ENCODE measurements at regions not wholly inside any gene's neighbourhood (a gene's known extent, or its start where the extent isn't known, plus 50 kb on each side); places are given as distances from the start of the nearest gene placed in this dataset.

DNA sequence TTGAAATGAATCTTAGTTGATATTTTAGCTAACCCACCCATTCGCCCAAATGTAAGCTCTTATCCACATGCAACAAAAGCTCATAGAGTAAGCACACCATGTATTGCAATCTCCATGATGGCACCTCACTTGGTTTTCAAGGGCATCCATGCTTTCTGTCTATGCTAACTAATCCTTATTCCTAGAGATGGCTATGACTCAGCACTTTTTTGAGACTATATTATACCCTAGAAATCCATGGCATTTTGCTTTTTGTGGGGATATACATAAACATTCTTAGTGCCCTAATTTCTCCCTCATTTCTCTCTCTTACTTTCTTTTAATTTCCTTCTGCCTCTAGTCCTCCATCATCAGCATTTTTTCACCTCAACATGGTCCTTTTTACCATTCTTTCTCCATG is 168.5 kb upstream of the STT3B start:
- no peak overlapping the region for H3K4me2 ChIP-seq (ENCODE audit: low read length)
- H3K9me2 ChIP-seq (ENCODE audit: low read depth, low read length) = no peaks in the 10 kb centered on the region
- no peaks in the 10 kb centered on the region for H3K36me3 ChIP-seq (ENCODE audit: insufficient read depth, low read length)
- no peaks in the 10 kb centered on the region for H3K4me1 ChIP-seq (ENCODE audit: insufficient read depth, low read length, severe bottlenecking)
- no peaks in the 10 kb centered on the region for H3K79me2 ChIP-seq (ENCODE audit: insufficient read depth, low read length)
- H3K4me3 ChIP-seq (ENCODE audit: low read depth, low read length, poor library complexity, severe bottlenecking) = no peak overlapping the region
- H4K20me1 ChIP-seq (ENCODE audit: insufficient read depth, low read length) = no peaks in the 10 kb centered on the region
- H3K27me3 ChIP-seq (ENCODE audit: insufficient read depth, low read length) = no peaks in the 10 kb centered on the region
- H3K9ac ChIP-seq (ENCODE audit: low read length) = no peak overlapping the region
- no peak overlapping the region for H3K27ac ChIP-seq (ENCODE audit: low read depth, low read length, poor library complexity, severe bottlenecking)
- TF ChIP-seq, protein P1, sequence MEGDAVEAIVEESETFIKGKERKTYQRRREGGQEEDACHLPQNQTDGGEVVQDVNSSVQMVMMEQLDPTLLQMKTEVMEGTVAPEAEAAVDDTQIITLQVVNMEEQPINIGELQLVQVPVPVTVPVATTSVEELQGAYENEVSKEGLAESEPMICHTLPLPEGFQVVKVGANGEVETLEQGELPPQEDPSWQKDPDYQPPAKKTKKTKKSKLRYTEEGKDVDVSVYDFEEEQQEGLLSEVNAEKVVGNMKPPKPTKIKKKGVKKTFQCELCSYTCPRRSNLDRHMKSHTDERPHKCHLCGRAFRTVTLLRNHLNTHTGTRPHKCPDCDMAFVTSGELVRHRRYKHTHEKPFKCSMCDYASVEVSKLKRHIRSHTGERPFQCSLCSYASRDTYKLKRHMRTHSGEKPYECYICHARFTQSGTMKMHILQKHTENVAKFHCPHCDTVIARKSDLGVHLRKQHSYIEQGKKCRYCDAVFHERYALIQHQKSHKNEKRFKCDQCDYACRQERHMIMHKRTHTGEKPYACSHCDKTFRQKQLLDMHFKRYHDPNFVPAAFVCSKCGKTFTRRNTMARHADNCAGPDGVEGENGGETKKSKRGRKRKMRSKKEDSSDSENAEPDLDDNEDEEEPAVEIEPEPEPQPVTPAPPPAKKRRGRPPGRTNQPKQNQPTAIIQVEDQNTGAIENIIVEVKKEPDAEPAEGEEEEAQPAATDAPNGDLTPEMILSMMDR (IDR thresholded peaks at IDR 0.05; ENCODE audit: low read length) = no peak
- no peak for TF ChIP-seq EZH2 (IDR thresholded peaks at IDR 0.05; ENCODE audit: borderline replicate concordance, low read length)
- H3K9me3 ChIP-seq (ENCODE audit: low read length) = no peaks in the 10 kb centered on the region
- no peak overlapping the region for H2AFZ ChIP-seq (ENCODE audit: low read length)
- H3F3A ChIP-seq (ENCODE audit: insufficient read depth, low read length) = no peaks in the 10 kb centered on the region

DNA sequence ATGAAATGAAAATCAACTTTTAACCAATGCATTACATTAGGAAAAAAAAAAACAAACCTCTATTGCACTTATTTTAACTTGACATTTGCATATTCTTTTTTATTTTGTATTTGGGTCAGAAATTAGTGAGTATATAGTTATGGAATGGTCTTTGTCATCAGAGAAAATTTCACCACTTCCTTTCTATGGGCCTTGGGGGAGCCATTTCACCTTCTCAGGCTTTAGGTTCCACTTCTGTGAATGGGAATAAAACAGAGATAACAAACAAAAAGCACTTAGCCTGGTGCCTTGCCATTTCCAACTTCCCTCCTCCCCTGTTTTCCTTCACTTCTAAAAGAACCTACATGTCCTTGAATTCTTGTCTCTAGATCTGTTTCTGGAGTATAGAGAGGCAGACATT is 168.0 kb upstream of the STT3B start:
- Histone ChIP-seq H2AFZ (ENCODE audit: low read length) (no peak overlapping the region), H3K36me3 (ENCODE audit: insufficient read depth, low read length) (no peaks in the 10 kb centered on the region), H3K79me2 (ENCODE audit: insufficient read depth, low read length) (no peaks in the 10 kb centered on the region), H4K20me1 (ENCODE audit: insufficient read depth, low read length) (no peaks in the 10 kb centered on the region), H3K27me3 (ENCODE audit: insufficient read depth, low read length) (no peaks in the 10 kb centered on the region), H3K9me3 (ENCODE audit: low read length) (no peaks in the 10 kb centered on the region), H3K27ac (ENCODE audit: low read depth, low read length, poor library complexity, severe bottlenecking) (no peak overlapping the region), H3K9ac (ENCODE audit: low read length) (no peak overlapping the region), H3K4me2 (ENCODE audit: low read length) (no peak overlapping the region), H3F3A (ENCODE audit: insufficient read depth, low read length) (no peaks in the 10 kb centered on the region), H3K4me1 (ENCODE audit: insufficient read depth, low read length, severe bottlenecking) (no peaks in the 10 kb centered on the region), H3K4me3 (ENCODE audit: low read depth, low read length, poor library complexity, severe bottlenecking) (no peak overlapping the region), H3K9me2 (ENCODE audit: low read depth, low read length) (no peaks in the 10 kb centered on the region)
- TF ChIP-seq, protein P1 (IDR thresholded peaks at IDR 0.05; ENCODE audit: low read length) = peak; percentile 7; the same call in 1 of the 2 replicates
- TF ChIP-seq EZH2 (IDR thresholded peaks at IDR 0.05; ENCODE audit: borderline replicate concordance, low read length) = no peak

DNA sequence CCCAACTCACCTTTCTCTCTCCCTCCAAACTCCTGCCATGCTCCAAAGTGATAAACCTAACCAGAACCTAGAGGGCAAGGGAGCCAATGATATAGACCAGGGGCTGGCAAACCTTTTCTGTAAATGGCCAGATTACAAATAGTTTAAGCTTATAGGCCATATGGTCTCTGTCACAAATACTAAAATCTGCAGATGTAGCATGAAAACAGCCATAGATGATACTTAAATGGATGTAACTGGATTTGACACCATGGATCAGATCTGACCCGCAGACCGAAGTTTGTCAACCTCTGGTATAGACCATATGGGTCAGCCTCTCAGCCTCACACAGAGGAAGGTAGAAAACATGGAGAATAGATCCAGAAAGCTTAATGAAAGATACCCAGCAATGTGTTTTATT is 165.2 kb upstream of the STT3B start:
- H3K9ac ChIP-seq (ENCODE audit: low read length) = no peak overlapping the region
- no peaks in the 10 kb centered on the region for H3K4me1 ChIP-seq (ENCODE audit: insufficient read depth, low read length, severe bottlenecking)
- no peaks in the 10 kb centered on the region for H3K9me2 ChIP-seq (ENCODE audit: low read depth, low read length)
- no peaks in the 10 kb centered on the region for H3K79me2 ChIP-seq (ENCODE audit: insufficient read depth, low read length)
- no peaks in the 10 kb centered on the region for H3K36me3 ChIP-seq (ENCODE audit: insufficient read depth, low read length)
- H3K9me3 ChIP-seq (ENCODE audit: low read length) = no peaks in the 10 kb centered on the region
- no peak overlapping the region for H3K27ac ChIP-seq (ENCODE audit: low read depth, low read length, poor library complexity, severe bottlenecking)
- H4K20me1 ChIP-seq (ENCODE audit: insufficient read depth, low read length) = no peaks in the 10 kb centered on the region
- no peak overlapping the region for H3K4me2 ChIP-seq (ENCODE audit: low read length)
- no peak for TF ChIP-seq EZH2 (IDR thresholded peaks at IDR 0.05; ENCODE audit: borderline replicate concordance, low read length)
- TF ChIP-seq, protein P1 (IDR thresholded peaks at IDR 0.05; ENCODE audit: low read length) = no peak
- H3F3A ChIP-seq (ENCODE audit: insufficient read depth, low read length) = no peaks in the 10 kb centered on the region
- H3K4me3 ChIP-seq (ENCODE audit: low read depth, low read length, poor library complexity, severe bottlenecking) = no peak overlapping the region
- no peaks in the 10 kb centered on the region for H3K27me3 ChIP-seq (ENCODE audit: insufficient read depth, low read length)
- no peak overlapping the region for H2AFZ ChIP-seq (ENCODE audit: low read length)
